ENCODE measurements at regions not wholly inside any gene's neighbourhood (a gene's known extent, or its start where the extent isn't known, plus 50 kb on each side); places are given as distances from the start of the nearest gene placed in this dataset.
A peak's percentile ranks its signal among the peaks of the same experiment; 100 is the strongest.

DNA sequence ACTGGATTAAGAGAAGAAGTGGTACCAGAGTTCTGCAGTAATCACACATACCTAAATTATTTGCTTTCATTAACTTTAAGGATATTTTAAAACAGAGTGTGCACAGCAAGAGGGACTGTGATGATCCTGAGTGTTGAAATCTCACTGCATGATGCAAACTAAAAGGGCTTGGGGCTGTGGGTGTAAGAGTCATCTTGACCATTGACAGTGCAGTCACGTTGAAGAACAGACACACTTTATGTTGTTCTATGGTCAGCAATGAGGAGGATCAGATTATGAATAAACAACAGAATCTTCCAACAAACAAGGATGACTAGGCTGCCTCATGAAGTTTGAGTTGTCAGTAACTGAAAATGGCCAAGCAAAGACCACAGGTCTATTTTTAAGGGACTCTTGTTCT lies 87.2 kb upstream of the GALNT5 start:
- Histone ChIP-seq H3K27me3 (ENCODE audit: control insufficient read depth, insufficient read depth, low read length) (no peaks in the 10 kb centered on the region), H3K4me3 (ENCODE audit: low read depth, low read length) (no peak overlapping the region), H3K36me3 (ENCODE audit: control insufficient read depth, insufficient read depth, low read length) (no peaks in the 10 kb centered on the region)
- TF ChIP-seq, protein P1, sequence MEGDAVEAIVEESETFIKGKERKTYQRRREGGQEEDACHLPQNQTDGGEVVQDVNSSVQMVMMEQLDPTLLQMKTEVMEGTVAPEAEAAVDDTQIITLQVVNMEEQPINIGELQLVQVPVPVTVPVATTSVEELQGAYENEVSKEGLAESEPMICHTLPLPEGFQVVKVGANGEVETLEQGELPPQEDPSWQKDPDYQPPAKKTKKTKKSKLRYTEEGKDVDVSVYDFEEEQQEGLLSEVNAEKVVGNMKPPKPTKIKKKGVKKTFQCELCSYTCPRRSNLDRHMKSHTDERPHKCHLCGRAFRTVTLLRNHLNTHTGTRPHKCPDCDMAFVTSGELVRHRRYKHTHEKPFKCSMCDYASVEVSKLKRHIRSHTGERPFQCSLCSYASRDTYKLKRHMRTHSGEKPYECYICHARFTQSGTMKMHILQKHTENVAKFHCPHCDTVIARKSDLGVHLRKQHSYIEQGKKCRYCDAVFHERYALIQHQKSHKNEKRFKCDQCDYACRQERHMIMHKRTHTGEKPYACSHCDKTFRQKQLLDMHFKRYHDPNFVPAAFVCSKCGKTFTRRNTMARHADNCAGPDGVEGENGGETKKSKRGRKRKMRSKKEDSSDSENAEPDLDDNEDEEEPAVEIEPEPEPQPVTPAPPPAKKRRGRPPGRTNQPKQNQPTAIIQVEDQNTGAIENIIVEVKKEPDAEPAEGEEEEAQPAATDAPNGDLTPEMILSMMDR (IDR thresholded peaks at IDR 0.05; ENCODE audit: insufficient read depth, low read depth, low read length) = no peak
- no peak for DNase-seq (ENCODE audit: low read depth)
- CTCF ChIA-PET = no interaction called here
- POLR2A ChIA-PET = no interaction called here

DNA sequence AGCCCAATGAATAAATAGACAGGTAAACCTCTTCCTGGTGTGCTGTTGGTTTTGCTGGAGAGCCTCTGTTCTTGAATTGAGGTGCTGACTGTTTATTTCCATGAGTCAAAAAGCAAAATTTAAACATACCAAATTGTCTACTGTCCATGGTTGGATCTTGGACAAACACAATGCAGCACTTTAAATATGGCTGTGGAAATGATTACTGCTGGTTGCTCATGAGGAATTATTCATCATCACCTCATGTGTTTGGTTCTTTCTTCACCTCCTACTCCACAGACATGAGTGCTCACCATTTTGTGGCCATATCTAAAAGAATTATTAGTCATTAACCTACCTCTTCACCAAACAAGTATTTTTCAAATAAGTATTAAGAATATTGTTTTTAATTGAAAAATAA lies 85.3 kb upstream of the GALNT5 start:
- POLR2A ChIA-PET = no interaction called here
- DNase-seq (ENCODE audit: low read depth) = no peak

DNA sequence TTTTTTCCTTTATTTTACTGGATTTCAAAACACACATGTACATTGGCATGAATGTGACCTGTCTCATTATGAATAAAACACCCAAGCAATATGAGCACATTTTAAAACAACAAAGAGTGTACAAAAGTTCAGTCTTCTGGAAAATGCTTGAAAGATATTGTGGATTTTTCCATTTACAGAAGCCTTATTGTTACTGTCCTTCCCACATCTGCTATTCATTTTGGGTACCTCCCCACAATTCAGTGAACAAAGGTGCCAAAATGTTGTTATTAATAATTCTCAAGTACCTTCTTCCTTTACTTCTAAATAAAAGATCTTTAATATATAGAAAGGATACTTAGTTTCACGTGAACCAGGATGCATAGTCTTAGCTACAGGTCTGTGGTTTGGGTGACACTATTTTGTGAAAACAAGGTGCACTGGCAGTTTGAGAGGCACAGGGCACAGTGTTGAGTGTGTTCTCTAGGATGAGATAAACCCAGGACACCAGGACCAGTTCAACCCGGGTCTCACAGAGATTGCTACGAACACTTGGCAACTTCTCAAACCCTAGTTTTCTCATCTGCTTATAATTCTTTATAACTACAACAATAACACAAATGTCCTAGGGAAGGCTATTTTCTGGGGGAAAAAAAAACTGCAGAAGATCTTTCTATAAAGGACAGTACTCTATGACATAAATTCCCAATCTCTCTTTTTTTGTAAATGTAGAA lies 84.5 kb upstream of the GALNT5 start:
- TF ChIP-seq, protein P1 (IDR thresholded peaks at IDR 0.05; ENCODE audit: insufficient read depth, low read depth, low read length) = no peak
- CTCF ChIA-PET = interaction anchor here (0.9 kb wide), 1 partner anchor 20 kb away, joined by 3 read pairs; no protein-coding TSS in a partner anchor
- no peaks in the 10 kb centered on the region for H3K36me3 ChIP-seq (ENCODE audit: control insufficient read depth, insufficient read depth, low read length)
- H3K27me3 ChIP-seq (ENCODE audit: control insufficient read depth, insufficient read depth, low read length) = no peaks in the 10 kb centered on the region
- POLR2A ChIA-PET = interaction anchor here (1.8 kb wide), 1 partner anchor 10 kb away, joined by 4 read pairs; no protein-coding TSS in a partner anchor
- H3K4me3 ChIP-seq (ENCODE audit: low read depth, low read length) = no peak overlapping the region
- DNase-seq (ENCODE audit: low read depth) = no peak

More for the DNA sequence above, 85.3 kb upstream of the GALNT5 start:
- H3K4me3 ChIP-seq (ENCODE audit: low read depth, low read length) = no peak overlapping the region
- H3K27me3 ChIP-seq (ENCODE audit: control insufficient read depth, insufficient read depth, low read length) = no peaks in the 10 kb centered on the region
- H3K36me3 ChIP-seq (ENCODE audit: control insufficient read depth, insufficient read depth, low read length) = no peaks in the 10 kb centered on the region
- CTCF ChIA-PET = no interaction called here
- TF ChIP-seq, protein P1 (IDR thresholded peaks at IDR 0.05; ENCODE audit: insufficient read depth, low read depth, low read length) = no peak

DNA sequence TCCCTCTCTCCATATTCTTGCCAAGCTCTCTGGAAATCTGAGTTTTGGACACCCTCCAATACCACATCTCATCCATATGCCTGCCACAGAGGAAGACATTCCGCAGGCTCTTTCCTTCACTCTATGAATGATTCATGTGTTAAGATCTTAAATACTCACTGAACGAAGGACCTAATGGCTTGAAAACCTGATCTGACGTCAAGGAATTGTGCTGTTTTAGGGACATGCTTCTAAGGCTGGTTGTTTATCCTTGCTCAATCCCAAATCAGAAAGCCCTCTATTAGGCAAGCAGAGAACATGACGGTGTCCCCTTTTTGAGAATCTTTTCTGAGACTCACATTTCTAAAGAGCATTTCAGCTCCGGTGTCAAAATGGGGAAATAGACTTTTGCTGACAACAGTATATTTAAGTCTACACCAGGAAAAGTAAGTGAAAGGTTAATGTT lies 83.7 kb upstream of the GALNT5 start:
- Histone ChIP-seq H3K4me3 (ENCODE audit: low read depth, low read length) (no peak overlapping the region), H3K36me3 (ENCODE audit: control insufficient read depth, insufficient read depth, low read length) (no peaks in the 10 kb centered on the region)
- TF ChIP-seq, protein P1 (IDR thresholded peaks at IDR 0.05; ENCODE audit: insufficient read depth, low read depth, low read length) = no peak

DNA sequence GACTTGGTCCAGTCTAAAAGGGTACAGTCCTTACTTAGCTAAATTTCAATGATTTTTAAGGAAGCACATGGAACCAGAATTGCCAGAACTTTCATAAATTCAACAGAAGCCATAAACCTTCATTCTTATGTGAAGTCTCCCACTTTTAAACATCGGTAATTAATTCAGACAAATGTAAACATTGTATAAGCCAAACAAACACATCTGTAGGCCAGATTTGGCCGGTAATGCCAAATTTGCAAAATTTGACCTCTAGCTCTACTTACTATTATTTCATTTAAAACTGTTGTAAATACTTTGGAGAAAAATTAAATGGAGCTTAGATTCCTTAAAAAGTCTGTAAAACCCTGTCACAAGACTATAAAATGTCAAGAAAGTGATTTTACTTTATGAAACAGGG lies 83.2 kb upstream of the GALNT5 start:
- Histone ChIP-seq H3K36me3 (ENCODE audit: control insufficient read depth, insufficient read depth, low read length) (no peaks in the 10 kb centered on the region), H3K4me3 (ENCODE audit: low read depth, low read length) (no peak overlapping the region), H3K27me3 (ENCODE audit: control insufficient read depth, insufficient read depth, low read length) (no peaks in the 10 kb centered on the region)
- DNase-seq (ENCODE audit: low read depth) = peak; percentile 49
- TF ChIP-seq, protein P1 (IDR thresholded peaks at IDR 0.05; ENCODE audit: insufficient read depth, low read depth, low read length) = no peak
- ChIA-PET POLR2A (interaction anchor here (1.8 kb wide), 1 partner anchor 8 kb away, joined by 4 read pairs; no protein-coding TSS in a partner anchor), CTCF (no interaction called here)

More for the DNA sequence above, 83.7 kb upstream of the GALNT5 start:
- ChIA-PET CTCF (interaction anchor here (0.9 kb wide), 1 partner anchor 19 kb away, joined by 3 read pairs; no protein-coding TSS in a partner anchor), POLR2A (interaction anchor here (0.6 to 1.8 kb wide), 2 partner anchors 9 to 83 kb away, joined by 3 to 4 read pairs; no protein-coding TSS in a partner anchor)
- no peaks in the 10 kb centered on the region for H3K27me3 ChIP-seq (ENCODE audit: control insufficient read depth, insufficient read depth, low read length)
- DNase-seq (ENCODE audit: low read depth) = peak; percentile 97

All from BJ (cell line).